Neuron (in vitro differentiated cells): ENCODE measurements at regions not wholly inside any gene's neighbourhood (a gene's known extent, or its start where the extent isn't known, plus 50 kb on each side); places are given as distances from the start of the nearest gene placed in this dataset.

Experiments used
- H2AFZ ChIP-seq: one replicate; pipeline ENCODE4 v1.6.1; 2013; ENCODE audit warnings: low read depth, mild to moderate bottlenecking, inconsistent platforms, low read length, moderate library complexity
- H3K27me3 ChIP-seq: one replicate; pipeline ENCODE4 v1.6.1; 2013; ENCODE audit warnings: low read length; ENCODE audit not compliant: insufficient read depth
- H3K36me3 ChIP-seq: one replicate; pipeline ENCODE4 v1.6.1; 2013; ENCODE audit warnings: low read length; ENCODE audit not compliant: insufficient read depth
- H3K4me1 ChIP-seq: one replicate; pipeline ENCODE4 v1.6.1; 2013; ENCODE audit warnings: low read length; ENCODE audit not compliant: insufficient read depth
- H3K4me3 ChIP-seq: 2 replicates; pipeline ENCODE4 v1.5.1; 2013; ENCODE audit warnings: mild to moderate bottlenecking, low read length, moderate library complexity
- H3K9me3 ChIP-seq: one replicate; pipeline ENCODE4 v1.6.1; 2013; ENCODE audit warnings: low read length

DNA sequence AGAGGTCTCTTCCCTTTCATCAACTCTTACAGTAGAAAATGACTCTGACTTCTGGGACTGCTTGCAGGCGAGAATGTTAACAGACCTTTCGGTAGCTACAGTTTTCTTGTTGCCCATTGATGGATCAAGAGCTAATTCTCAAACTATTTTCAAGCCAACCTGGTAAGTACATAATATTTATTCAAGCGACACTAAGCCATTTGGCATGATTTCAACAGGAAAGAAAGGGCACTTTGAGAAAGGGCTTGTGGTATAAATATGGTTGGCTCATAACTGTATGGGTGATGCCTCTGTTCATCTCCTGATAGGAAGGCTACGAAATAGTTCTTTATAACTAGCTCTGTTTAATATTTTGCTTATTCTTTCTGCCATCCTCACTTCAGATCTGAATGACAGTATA lies 196.2 kb upstream of the CNTN4 start:
- no peak overlapping the region for H3K4me3 ChIP-seq
- H3K9me3 ChIP-seq, result no peaks in the 10 kb centered on the region
- H2AFZ ChIP-seq, result no peak overlapping the region

DNA sequence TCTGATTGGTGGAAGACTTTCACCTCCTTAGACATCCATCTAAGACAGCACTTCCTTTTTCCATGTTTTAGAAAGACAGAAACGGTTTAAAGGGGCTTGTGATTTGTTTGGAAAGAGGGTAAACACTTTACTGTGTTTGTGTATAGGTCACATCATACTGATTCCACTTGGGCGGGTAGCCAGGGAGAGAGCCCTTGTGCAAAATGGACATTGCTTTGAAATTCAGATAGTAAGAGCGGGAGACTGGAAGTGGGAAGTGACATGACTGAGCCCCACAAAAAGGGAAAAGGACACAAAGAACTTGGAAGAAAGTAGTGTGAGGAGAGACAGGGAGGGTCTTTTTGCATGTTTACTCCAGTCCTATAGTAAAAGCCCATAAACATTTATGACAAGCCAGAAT lies 195.6 kb upstream of the CNTN4 start:
- no peak overlapping the region for H2AFZ ChIP-seq
- H3K4me1 ChIP-seq, result no peaks in the 10 kb centered on the region
- H3K27me3 ChIP-seq, result no peaks in the 10 kb centered on the region
- H3K9me3 ChIP-seq, result no peaks in the 10 kb centered on the region
- H3K36me3 ChIP-seq, result no peaks in the 10 kb centered on the region
- no peak overlapping the region for H3K4me3 ChIP-seq

More for the DNA sequence above, 196.2 kb upstream of the CNTN4 start:
- Histone ChIP-seq H3K36me3 (no peaks in the 10 kb centered on the region), H3K27me3 (no peaks in the 10 kb centered on the region), H3K4me1 (no peaks in the 10 kb centered on the region)

DNA sequence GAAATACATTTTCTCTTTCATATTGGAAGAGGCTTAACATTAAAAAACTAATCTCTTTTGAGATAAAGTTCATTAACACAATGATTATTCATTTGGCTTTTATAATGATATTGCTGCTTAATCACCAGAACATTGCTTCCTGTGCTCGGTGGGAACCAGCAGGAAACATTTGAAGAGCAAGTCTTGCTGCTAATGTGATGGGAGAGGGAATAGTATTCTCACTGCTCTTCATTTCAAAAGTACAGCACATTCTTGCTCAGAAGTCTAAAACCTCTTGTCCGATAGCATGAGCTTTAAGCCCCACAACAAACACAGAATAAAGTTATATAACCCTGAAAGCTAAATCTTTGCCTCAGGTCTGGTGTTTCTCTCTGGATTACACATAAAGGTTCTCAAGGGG lies 190.8 kb upstream of the CNTN4 start:
- Histone ChIP-seq H3K9me3 (no peaks in the 10 kb centered on the region), H3K4me3 (no peak overlapping the region), H3K36me3 (no peaks in the 10 kb centered on the region), H3K4me1 (no peaks in the 10 kb centered on the region), H3K27me3 (no peaks in the 10 kb centered on the region), H2AFZ (no peak overlapping the region)

DNA sequence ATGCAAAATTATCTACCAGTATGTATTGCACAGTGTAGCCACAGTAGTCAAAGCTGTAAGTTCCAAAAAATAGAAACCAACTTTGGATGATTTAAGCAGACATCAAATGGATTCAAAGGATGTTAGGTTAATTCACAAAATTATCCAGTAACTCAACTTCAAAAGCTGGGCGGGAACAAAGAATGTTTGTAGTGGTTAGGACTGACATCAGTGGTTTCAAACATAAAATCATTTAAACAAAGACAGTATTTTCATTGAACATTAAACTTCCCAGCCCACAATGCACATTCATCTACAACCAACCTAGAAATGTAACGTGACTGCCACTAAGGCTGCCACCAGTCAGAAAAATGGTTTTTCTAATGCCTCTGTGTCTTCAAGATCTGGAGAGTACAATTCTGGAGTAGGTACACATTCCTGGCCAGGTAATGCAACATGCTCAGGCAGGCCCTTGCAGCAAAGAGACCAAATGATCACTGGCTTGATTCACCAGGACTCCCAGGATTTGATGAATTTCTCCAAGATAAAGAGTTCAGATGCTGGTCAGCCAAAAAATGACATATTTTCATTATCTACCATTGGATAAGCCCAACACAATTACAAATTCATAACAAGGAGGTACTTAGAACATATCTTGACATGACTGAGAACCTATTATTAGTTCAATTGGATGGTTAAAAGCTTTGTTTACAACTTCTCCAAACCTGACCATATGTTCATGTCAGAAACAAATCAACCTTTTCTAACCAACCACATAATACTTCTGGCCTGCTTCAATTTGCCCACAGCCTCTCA lies 189.8 kb upstream of the CNTN4 start:
- H3K36me3 ChIP-seq, result no peaks in the 10 kb centered on the region

DNA sequence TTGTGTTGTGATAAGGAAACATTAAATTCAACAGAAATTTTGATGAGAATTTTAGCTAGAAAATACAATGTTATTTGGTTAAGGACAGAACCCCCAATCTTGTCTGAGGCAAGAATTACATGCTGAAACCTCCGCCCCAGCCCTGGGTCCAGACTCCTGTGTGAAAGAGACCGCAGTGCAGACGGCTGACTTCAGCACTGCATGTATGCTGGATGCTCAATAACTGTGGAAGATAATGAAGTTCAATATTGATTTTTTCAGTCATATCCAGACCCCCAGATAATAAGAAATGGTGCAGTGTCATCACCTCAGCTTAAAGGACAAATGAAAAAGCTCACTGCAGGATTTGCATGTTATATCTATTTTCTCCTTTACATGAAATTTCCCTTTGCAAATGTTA lies 188.3 kb upstream of the CNTN4 start:
- Histone ChIP-seq H3K4me3 (no peak overlapping the region), H3K9me3 (no peaks in the 10 kb centered on the region), H3K4me1 (no peaks in the 10 kb centered on the region), H3K27me3 (no peaks in the 10 kb centered on the region), H3K36me3 (no peaks in the 10 kb centered on the region), H2AFZ (no peak overlapping the region)

More for the DNA sequence above, 189.8 kb upstream of the CNTN4 start:
- no peak overlapping the region for H3K4me3 ChIP-seq
- H3K27me3 ChIP-seq, result no peaks in the 10 kb centered on the region
- no peak overlapping the region for H2AFZ ChIP-seq
- no peaks in the 10 kb centered on the region for H3K4me1 ChIP-seq
- no peaks in the 10 kb centered on the region for H3K9me3 ChIP-seq

- no peaks in the 10 kb centered on the region for H3K36me3 ChIP-seq
- no peak overlapping the region for H3K4me3 ChIP-seq
- H3K4me1 ChIP-seq, result no peaks in the 10 kb centered on the region
- no peaks in the 10 kb centered on the region for H3K27me3 ChIP-seq
- H2AFZ ChIP-seq, result no peak overlapping the region
- H3K9me3 ChIP-seq, result no peaks in the 10 kb centered on the region
Observed at GRCh38 chr3:1929788-1930414, 168.8 kb upstream of the CNTN4 start.

DNA sequence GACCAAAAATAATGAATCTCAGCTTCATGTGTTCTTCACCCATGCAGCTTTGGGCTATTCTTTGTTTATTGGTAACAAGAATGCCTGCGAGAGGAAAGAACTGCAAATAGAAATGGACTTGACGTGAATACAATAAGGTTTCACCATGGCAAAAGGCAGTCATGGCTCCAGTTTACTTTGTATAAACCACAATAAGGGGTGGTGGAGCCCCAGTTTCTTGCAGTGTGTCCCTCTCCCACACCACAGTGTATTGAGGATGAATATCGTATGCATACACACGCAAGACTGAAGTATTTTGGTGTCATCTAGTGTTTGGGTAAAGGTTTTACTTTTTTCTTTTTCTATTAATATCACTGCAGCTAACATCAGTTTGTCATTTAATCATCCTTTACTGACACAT lies 159.7 kb upstream of the CNTN4 start:
- H3K4me3 ChIP-seq, result no peak overlapping the region
- H3K9me3 ChIP-seq, result no peaks in the 10 kb centered on the region
- H3K36me3 ChIP-seq, result no peaks in the 10 kb centered on the region
- H3K27me3 ChIP-seq, result no peaks in the 10 kb centered on the region
- H3K4me1 ChIP-seq, result no peaks in the 10 kb centered on the region
- H2AFZ ChIP-seq, result no peak overlapping the region

GRCh38 chr3:1942781-1943180 lies 155.9 kb upstream of the CNTN4 start:
- H3K4me1 ChIP-seq, result no peaks in the 10 kb centered on the region
- H3K9me3 ChIP-seq, result no peaks in the 10 kb centered on the region
- no peaks in the 10 kb centered on the region for H3K27me3 ChIP-seq
- H2AFZ ChIP-seq, result no peak overlapping the region
- no peak overlapping the region for H3K4me3 ChIP-seq
- no peaks in the 10 kb centered on the region for H3K36me3 ChIP-seq

GRCh38 chr3:1943395-1944118 lies 155.1 kb upstream of the CNTN4 start:
- no peaks in the 10 kb centered on the region for H3K4me1 ChIP-seq

DNA sequence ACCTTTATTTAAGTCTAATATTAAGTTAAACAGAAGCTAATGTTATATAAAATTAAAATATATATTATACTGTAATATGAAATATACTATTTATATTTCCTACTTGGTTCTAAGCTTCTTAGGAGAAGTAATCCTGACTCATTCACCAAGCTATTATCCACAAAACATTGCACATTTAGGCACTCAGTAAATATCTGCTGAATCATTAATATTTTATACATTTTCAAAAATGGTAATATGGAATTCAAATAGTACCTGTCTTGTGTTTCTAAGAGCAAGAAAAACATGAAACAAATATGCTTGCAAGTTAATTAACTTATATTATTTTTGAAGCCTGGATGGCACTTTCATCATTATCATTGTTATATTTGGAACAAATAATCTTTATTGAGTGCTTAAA lies 153.0 kb upstream of the CNTN4 start:
- Histone ChIP-seq H3K4me1 (no peaks in the 10 kb centered on the region), H3K36me3 (no peaks in the 10 kb centered on the region), H3K27me3 (no peaks in the 10 kb centered on the region), H3K9me3 (no peaks in the 10 kb centered on the region), H2AFZ (no peak overlapping the region), H3K4me3 (no peak overlapping the region)

More at GRCh38 chr3:1943395-1944118, 155.1 kb upstream of the CNTN4 start:
- Histone ChIP-seq H3K36me3 (no peaks in the 10 kb centered on the region), H3K27me3 (no peaks in the 10 kb centered on the region), H3K4me3 (no peak overlapping the region), H3K9me3 (no peaks in the 10 kb centered on the region), H2AFZ (no peak overlapping the region)

DNA sequence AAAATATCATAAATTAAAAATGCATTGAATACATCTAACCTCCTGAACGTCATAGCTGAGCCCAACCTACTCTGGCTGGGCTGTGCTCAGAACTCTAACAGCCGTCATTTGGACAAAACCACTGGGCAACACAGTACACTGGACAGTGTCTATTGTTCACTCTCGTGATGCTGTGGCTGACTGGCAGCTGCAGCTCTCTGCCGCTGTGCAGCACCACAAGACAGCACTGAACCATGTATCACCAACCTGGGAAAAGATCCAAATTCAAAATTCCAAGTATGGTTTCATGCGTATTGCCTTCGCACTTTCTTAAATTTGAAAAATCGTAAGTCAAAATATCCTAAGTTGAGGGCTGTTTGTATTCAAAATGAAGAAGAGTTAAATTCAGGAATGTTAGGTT lies 145.1 kb upstream of the CNTN4 start:
- Histone ChIP-seq H3K27me3 (no peaks in the 10 kb centered on the region), H3K4me3 (no peak overlapping the region), H3K36me3 (no peaks in the 10 kb centered on the region), H3K4me1 (no peaks in the 10 kb centered on the region), H3K9me3 (no peaks in the 10 kb centered on the region), H2AFZ (no peak overlapping the region)

GRCh38 chr3:1954632-1955031 lies 144.0 kb upstream of the CNTN4 start:
- Histone ChIP-seq H3K36me3 (no peaks in the 10 kb centered on the region), H3K4me1 (no peaks in the 10 kb centered on the region), H3K4me3 (no peak overlapping the region), H2AFZ (no peak overlapping the region), H3K9me3 (no peaks in the 10 kb centered on the region), H3K27me3 (no peaks in the 10 kb centered on the region)

DNA sequence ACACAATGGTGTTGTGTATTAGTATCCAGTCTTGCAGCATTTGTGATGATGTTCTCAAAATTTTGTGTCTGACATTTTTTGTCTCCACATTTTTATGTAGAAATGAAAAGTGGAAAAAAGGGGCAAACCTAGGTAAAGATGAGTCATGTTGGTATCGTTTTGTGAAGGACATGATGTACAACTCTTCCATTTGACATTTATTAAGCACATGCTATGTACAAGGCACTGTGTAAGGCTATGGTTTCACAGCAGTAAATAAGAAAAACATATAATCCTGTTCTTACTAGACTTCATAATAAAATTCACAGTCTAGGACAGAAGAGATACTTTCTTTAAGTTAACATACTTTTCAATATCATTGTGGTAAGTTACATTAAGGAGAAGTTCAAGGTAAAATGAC lies 143.5 kb upstream of the CNTN4 start:
- no peak overlapping the region for H2AFZ ChIP-seq
- no peaks in the 10 kb centered on the region for H3K36me3 ChIP-seq
- H3K4me3 ChIP-seq, result no peak overlapping the region
- no peaks in the 10 kb centered on the region for H3K4me1 ChIP-seq
- H3K9me3 ChIP-seq, result no peaks in the 10 kb centered on the region
- H3K27me3 ChIP-seq, result no peaks in the 10 kb centered on the region
